Loucy (cell line): ENCODE measurements at regions not wholly inside any gene's neighbourhood (a gene's known extent, or its start where the extent isn't known, plus 50 kb on each side); places are given as distances from the start of the nearest gene placed in this dataset.

Source experiments
- H2AFZ ChIP-seq: fragments of 200-600 bp; sonication (generic); 2 replicates; pipeline ENCODE4 v1.6.0; 2016; ENCODE audit warnings: antibody characterized with exemption, mild to moderate bottlenecking, low read length, moderate library complexity
- H3F3A ChIP-seq: fragments of 200-600 bp; 2 replicates; pipeline ENCODE4 v1.6.0; 2016; ENCODE audit warnings: antibody characterized with exemption, low read depth, mild to moderate bottlenecking
- H3K27me3 ChIP-seq: fragments of 200-600 bp; sonication (generic); 2 replicates; pipeline ENCODE4 v1.6.1; 2014; ENCODE audit warnings: low read length, mild to moderate bottlenecking; ENCODE audit not compliant: insufficient read depth, poor library complexity, severe bottlenecking
- H3K36me3 ChIP-seq: fragments of 200-600 bp; sonication (generic); 2 replicates; pipeline ENCODE4 v1.6.1; 2016; ENCODE audit warnings: low read length; ENCODE audit not compliant: insufficient read depth
- H3K4me1 ChIP-seq: fragments of 200-600 bp; sonication (generic); 2 replicates; pipeline ENCODE4 v1.5.1; 2014; ENCODE audit warnings: low read length, mild to moderate bottlenecking; ENCODE audit not compliant: insufficient read depth, poor library complexity, severe bottlenecking
- H3K4me2 ChIP-seq: fragments of 200-600 bp; sonication (generic); 2 replicates; pipeline ENCODE4 v1.6.0; 2014; ENCODE audit warnings: antibody characterized with exemption, low read length, low read depth, mild to moderate bottlenecking; ENCODE audit not compliant: poor library complexity, severe bottlenecking
- H3K4me3 ChIP-seq: fragments of 200-600 bp; sonication (generic); 2 replicates; pipeline ENCODE4 v1.5.1; 2014; ENCODE audit warnings: low read length, mild to moderate bottlenecking, mixed read lengths; ENCODE audit not compliant: poor library complexity, severe bottlenecking
- H3K79me2 ChIP-seq: fragments of 200-600 bp; sonication (generic); 2 replicates; pipeline ENCODE4 v1.6.1; 2014; ENCODE audit warnings: low read length; ENCODE audit not compliant: insufficient read depth
- H3K9ac ChIP-seq: fragments of 200-600 bp; sonication (generic); 2 replicates; pipeline ENCODE4 v1.6.0; 2014; ENCODE audit warnings: mild to moderate bottlenecking, low read depth, low read length, moderate library complexity; ENCODE audit not compliant: poor library complexity, severe bottlenecking
- H3K9me2 ChIP-seq: fragments of 200-600 bp; sonication (generic); replicated peaks from 2 replicates; pipeline ENCODE4 v1.6.1; 2016; ENCODE audit warnings: low read depth, low read length, mixed read lengths
- H3K9me3 ChIP-seq: fragments of 200-600 bp; sonication (generic); 2 replicates; pipeline ENCODE4 v1.6.1; 2014; ENCODE audit warnings: mild to moderate bottlenecking, antibody characterized with exemption, low read length, low read depth; ENCODE audit not compliant: insufficient read depth
- H4K20me1 ChIP-seq: fragments of 200-600 bp; sonication (generic); 2 replicates; pipeline ENCODE4 v1.6.0; 2014; ENCODE audit warnings: antibody characterized with exemption, low read length, mild to moderate bottlenecking; ENCODE audit not compliant: insufficient read depth, poor library complexity, severe bottlenecking
- CTCF ChIP-seq: fragments of 200-600 bp; sonication (generic); conservative IDR thresholded peaks from 2 replicates; pipeline ENCODE4 v1.5.1; 2014; ENCODE audit warnings: mild to moderate bottlenecking, antibody characterized with exemption, low read length
- EZH2phosphoT487 ChIP-seq: fragments of 200-600 bp; IDR thresholded peaks from 2 replicates; pipeline ENCODE4 v1.6.1; 2018; ENCODE audit warnings: antibody characterized with exemption, mild to moderate bottlenecking, moderate library complexity, borderline replicate concordance

GRCh38 chr6:41439524-41440418 is 104.4 kb downstream of the NCR2 start:
- H3K27me3 ChIP-seq, result no peaks in the 10 kb centered on the region
- H3K4me2 ChIP-seq, result peak overlapping the region; percentile 65
- no peaks in the 10 kb centered on the region for H3F3A ChIP-seq
- H3K36me3 ChIP-seq, result no peaks in the 10 kb centered on the region
- no peaks in the 10 kb centered on the region for H4K20me1 ChIP-seq
- H3K4me1 ChIP-seq, result peaks cover 39% of the 10 kb centered on the region
- peak overlapping the region; percentile 4 for H3K4me3 ChIP-seq
- TF ChIP-seq CTCF (no peak), EZH2phosphoT487 (no peak)
- H3K9ac ChIP-seq, result peak overlapping the region; percentile 50
- H3K9me2 ChIP-seq, result no peaks in the 10 kb centered on the region
- H3K9me3 ChIP-seq, result no peaks in the 10 kb centered on the region
- H2AFZ ChIP-seq, result 0 out of 2 replicates have a peak overlapping the region, but pooled peaks have one; percentile 25
- H3K79me2 ChIP-seq, result no peaks in the 10 kb centered on the region

GRCh38 chr6:41440958-41441357 is 105.2 kb upstream of the FOXP4 start:
- Histone ChIP-seq H3F3A (no peaks in the 10 kb centered on the region), H3K9me3 (no peaks in the 10 kb centered on the region), H3K27me3 (no peaks in the 10 kb centered on the region), H3K79me2 (no peaks in the 10 kb centered on the region), H3K4me2 (peak overlapping the region; percentile 65), H3K36me3 (no peaks in the 10 kb centered on the region), H3K9me2 (no peaks in the 10 kb centered on the region), H3K9ac (peak overlapping the region; percentile 0), H3K4me1 (peaks cover 39% of the 10 kb centered on the region), H4K20me1 (no peaks in the 10 kb centered on the region), H2AFZ (no peak overlapping the region), H3K4me3 (no peak overlapping the region)
- TF ChIP-seq EZH2phosphoT487, result no peak
- TF ChIP-seq CTCF, result no peak

- Histone ChIP-seq H3K9me2 (no peaks in the 10 kb centered on the region), H3K79me2 (no peaks in the 10 kb centered on the region), H3K9me3 (no peaks in the 10 kb centered on the region), H3K9ac (peak overlapping the region; percentile 58), H4K20me1 (no peaks in the 10 kb centered on the region), H3K4me3 (peak overlapping the region; percentile 23), H3K36me3 (no peaks in the 10 kb centered on the region), H3K27me3 (no peaks in the 10 kb centered on the region), H3K4me2 (peak overlapping the region; percentile 65), H3F3A (no peaks in the 10 kb centered on the region), H3K4me1 (peaks cover 39% of the 10 kb centered on the region), H2AFZ (peak overlapping the region; percentile 50; the same call in 1 of the 2 replicates)
- TF ChIP-seq CTCF (no peak), EZH2phosphoT487 (no peak)
Observed at GRCh38 chr6:41441598-41442351, 104.4 kb upstream of the FOXP4 start.
